ENCODE measurements at regions not wholly inside any gene's neighbourhood (a gene's known extent, or its start where the extent isn't known, plus 50 kb on each side); places are given as distances from the start of the nearest gene placed in this dataset.

DNA sequence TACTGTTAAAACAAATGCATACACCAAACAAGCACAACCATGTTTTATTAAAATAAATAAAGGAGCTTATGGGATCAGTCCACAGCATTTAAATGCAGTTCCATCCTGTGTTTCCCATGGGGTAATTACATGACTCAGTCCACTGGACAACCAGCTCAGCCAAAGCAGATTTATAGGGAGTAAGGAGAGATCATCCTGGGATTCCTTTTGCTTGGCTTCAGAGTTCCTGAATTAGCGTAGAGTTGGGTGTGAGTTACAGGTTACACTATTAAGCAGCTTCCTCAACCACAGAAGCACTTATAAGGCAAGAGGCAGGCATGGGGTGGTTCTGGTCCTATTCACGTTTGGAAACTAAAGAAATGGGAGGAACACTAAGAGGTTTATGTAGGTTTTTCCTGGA, 381.1 kb upstream of the ACTBL2 start:
- TF ChIP-seq, protein P1, sequence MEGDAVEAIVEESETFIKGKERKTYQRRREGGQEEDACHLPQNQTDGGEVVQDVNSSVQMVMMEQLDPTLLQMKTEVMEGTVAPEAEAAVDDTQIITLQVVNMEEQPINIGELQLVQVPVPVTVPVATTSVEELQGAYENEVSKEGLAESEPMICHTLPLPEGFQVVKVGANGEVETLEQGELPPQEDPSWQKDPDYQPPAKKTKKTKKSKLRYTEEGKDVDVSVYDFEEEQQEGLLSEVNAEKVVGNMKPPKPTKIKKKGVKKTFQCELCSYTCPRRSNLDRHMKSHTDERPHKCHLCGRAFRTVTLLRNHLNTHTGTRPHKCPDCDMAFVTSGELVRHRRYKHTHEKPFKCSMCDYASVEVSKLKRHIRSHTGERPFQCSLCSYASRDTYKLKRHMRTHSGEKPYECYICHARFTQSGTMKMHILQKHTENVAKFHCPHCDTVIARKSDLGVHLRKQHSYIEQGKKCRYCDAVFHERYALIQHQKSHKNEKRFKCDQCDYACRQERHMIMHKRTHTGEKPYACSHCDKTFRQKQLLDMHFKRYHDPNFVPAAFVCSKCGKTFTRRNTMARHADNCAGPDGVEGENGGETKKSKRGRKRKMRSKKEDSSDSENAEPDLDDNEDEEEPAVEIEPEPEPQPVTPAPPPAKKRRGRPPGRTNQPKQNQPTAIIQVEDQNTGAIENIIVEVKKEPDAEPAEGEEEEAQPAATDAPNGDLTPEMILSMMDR (optimal IDR thresholded peaks at IDR 0.05 in 1 of 3, IDR thresholded peaks at IDR 0.05 in 1 of 3, conservative IDR thresholded peaks at IDR 0.05 in 1 of 3; ENCODE audit: extremely low read depth in 1 of 3, insufficient read depth in 2 of 3, low read length in 3 of 3) = no peak
- no peak for TF ChIP-seq EZH2 (IDR thresholded peaks at IDR 0.05; ENCODE audit: low read length)
